Left lung (tissue), 4 donors: ENCODE measurements at regions not wholly inside any gene's neighbourhood (a gene's known extent, or its start where the extent isn't known, plus 50 kb on each side); places are given as distances from the start of the nearest gene placed in this dataset.

Experiments used
- ATAC-seq: fragments of 200-7000 bp; cut with Tn5 transposase; one replicate; pipeline ENCODE4 v1.9.1; 2020; ENCODE audit warnings: moderate library complexity
- DNase-seq, 4 donors: peaks; one replicate each; pipeline ENCODE4 v3.0.0-alpha.2; 2013 to 2020
- H3K27ac ChIP-seq, 2 donors: fragments of 200-600 bp; sonication (generic) in 1 of 2; one replicate each; pipeline versions ENCODE4 v1.5.0 to v1.8.0; 2020 to 2021
- H3K27me3 ChIP-seq, 2 donors: fragments of 200-600 bp; sonication (generic) in 1 of 2; one replicate each; pipeline versions ENCODE4 v1.5.0 to v1.8.0; 2020 to 2021
- H3K36me3 ChIP-seq, 2 donors: fragments of 200-600 bp; sonication (generic) in 1 of 2; one replicate each; pipeline versions ENCODE4 v1.5.0 to v1.8.0; 2020 to 2021
- H3K4me1 ChIP-seq, 2 donors: fragments of 200-600 bp; one replicate each; pipeline ENCODE4 v1.8.0; 2021
- H3K4me3 ChIP-seq, 2 donors: fragments of 200-600 bp; sonication (generic) in 1 of 2; one replicate each; pipeline versions ENCODE4 v1.5.0 to v1.8.0; 2020 to 2021; ENCODE audit warnings: mild to moderate bottlenecking in 1 of 2
- H3K9me3 ChIP-seq, 2 donors: fragments of 200-600 bp; sonication (generic) in 1 of 2; one replicate each; pipeline versions ENCODE4 v1.5.0 to v1.8.0; 2020 to 2021
- CTCF ChIP-seq, 2 donors: fragments of 200-600 bp; sonication (generic) in 1 of 2; IDR thresholded peaks; one replicate each; pipeline versions ENCODE4 v1.5.0 to v1.8.0; 2021; ENCODE audit warnings: antibody characterized with exemption in 2 of 2
- intact Hi-C, 2 donors: fragments of 100-400 bp; cut with DNase I; formaldehyde crosslinking; loops; one replicate each; pipeline versions ENCODE4 v1.11.2 to v1.14.2; 2022
- donor health status: DM: no; HTN: yes; CAD: no.
- donor health status: DM: no; HTN: no; CAD: no.

GRCh38 chr4:19429684-19430083, 822.0 kb upstream of the SLIT2 start:
- Histone ChIP-seq H3K4me1 (no peaks in the 10 kb centered on the region), H3K27ac (no peak overlapping the region), H3K27me3 (no peaks in the 10 kb centered on the region), H3K9me3 (peaks cover 0 to 41% of the 10 kb centered on the region in 2 donors), H3K4me3 (no peak overlapping the region), H3K36me3 (no peaks in the 10 kb centered on the region)
- TF ChIP-seq CTCF (IDR thresholded peaks at IDR 0.05), result no peak
- intact Hi-C loops, result no loop called here
- DNase-seq (no peak), ATAC-seq (no peak)

GRCh38 chr4:19425146-19425545, 826.6 kb upstream of the SLIT2 start:
- intact Hi-C loops, result no loop called here
- H3K27ac ChIP-seq, result no peak overlapping the region
- no peaks in the 10 kb centered on the region for H3K27me3 ChIP-seq
- DNase-seq, result no peak
- no peaks in the 10 kb centered on the region for H3K36me3 ChIP-seq
- H3K4me3 ChIP-seq, result no peak overlapping the region
- no peak for ATAC-seq
- peaks cover 0 to 22% of the 10 kb centered on the region in 2 donors for H3K9me3 ChIP-seq
- TF ChIP-seq CTCF (IDR thresholded peaks at IDR 0.05), result no peak
- no peaks in the 10 kb centered on the region for H3K4me1 ChIP-seq

- peaks cover 0 to 4% of the 10 kb centered on the region in 2 donors for H3K9me3 ChIP-seq
- intact Hi-C loops, result no loop called here
Observed at GRCh38 chr4:19417256-19417655, 834.4 kb upstream of the SLIT2 start.

GRCh38 chr4:19416146-19416545, 835.6 kb upstream of the SLIT2 start:
- ATAC-seq, result no peak

More at GRCh38 chr4:19417256-19417655, 834.4 kb upstream of the SLIT2 start:
- ATAC-seq (no peak), DNase-seq (no peak)
- Histone ChIP-seq H3K36me3 (no peaks in the 10 kb centered on the region), H3K4me3 (no peak overlapping the region), H3K27me3 (no peaks in the 10 kb centered on the region), H3K4me1 (no peaks in the 10 kb centered on the region), H3K27ac (no peak overlapping the region)
- no peak for TF ChIP-seq CTCF (IDR thresholded peaks at IDR 0.05)

GRCh38 chr4:19408490-19408889, 843.2 kb upstream of the SLIT2 start:
- TF ChIP-seq CTCF (IDR thresholded peaks at IDR 0.05), result no peak
- intact Hi-C loops, result no loop called here
- no peak for DNase-seq
- no peaks in the 10 kb centered on the region for H3K36me3 ChIP-seq
- H3K4me1 ChIP-seq, result no peaks in the 10 kb centered on the region
- H3K27ac ChIP-seq, result no peak overlapping the region
- ATAC-seq, result no peak
- H3K4me3 ChIP-seq, result no peak overlapping the region
- no peaks in the 10 kb centered on the region for H3K9me3 ChIP-seq
- no peaks in the 10 kb centered on the region for H3K27me3 ChIP-seq

More at GRCh38 chr4:19416146-19416545, 835.6 kb upstream of the SLIT2 start:
- no peak for TF ChIP-seq CTCF (IDR thresholded peaks at IDR 0.05)
- H3K4me1 ChIP-seq, result no peaks in the 10 kb centered on the region
- intact Hi-C loops, result no loop called here
- no peak overlapping the region for H3K4me3 ChIP-seq
- no peak for DNase-seq
- no peaks in the 10 kb centered on the region for H3K27me3 ChIP-seq
- H3K36me3 ChIP-seq, result no peaks in the 10 kb centered on the region
- H3K27ac ChIP-seq, result no peak overlapping the region
- peaks cover 0 to 4% of the 10 kb centered on the region in 2 donors for H3K9me3 ChIP-seq
